ENCODE measurements at regions not wholly inside any gene's neighbourhood (a gene's known extent, or its start where the extent isn't known, plus 50 kb on each side); places are given as distances from the start of the nearest gene placed in this dataset.

GRCh38 chr7:98728555-98728954 is 111.5 kb downstream of the NPTX2 start:
- Mint-ChIP-seq H3K27ac (no peak overlapping the region), H3K9me3 (peaks cover 9% of the 10 kb centered on the region)
- H3K36me3 ChIP-seq (ENCODE audit: insufficient read depth): no peaks in the 10 kb centered on the region

More at GRCh38 chr7:98728555-98728954, 111.5 kb downstream of the NPTX2 start:
- ATAC-seq (no peak), DNase-seq (ENCODE audit: low spot score) (peak; percentile 18)
- Histone ChIP-seq H3F3A (replicated peaks; ENCODE audit: low read depth) (no peaks in the 10 kb centered on the region), H3K27me3 (ENCODE audit: insufficient read depth) (no peaks in the 10 kb centered on the region), H3K27ac (ENCODE audit: low read depth) (no peak overlapping the region), H4K20me1 (replicated peaks; ENCODE audit: insufficient read depth) (no peaks in the 10 kb centered on the region), H3K4me2 (peak overlapping the region; percentile 70), H2AFZ (peak overlapping the region; percentile 8), H3K79me2 (replicated peaks; ENCODE audit: insufficient read depth) (no peaks in the 10 kb centered on the region), H3K4me1 (ENCODE audit: insufficient read depth) (peaks cover 22% of the 10 kb centered on the region), H3K4me3 (no peak overlapping the region), H3K9me2 (ENCODE audit: insufficient read depth) (no peaks in the 10 kb centered on the region)
- TF ChIP-seq ZNF331 (CRISPR knock-in tag; IDR thresholded peaks at IDR 0.05; ENCODE audit: low read depth): no peak
- TF ChIP-seq JUNB (IDR thresholded peaks at IDR 0.05; ENCODE audit: unreplicated experiment): no peak
- TF ChIP-seq ZNF462 (CRISPR knock-in tag; IDR thresholded peaks at IDR 0.05): no peak
- no peak for TF ChIP-seq POLR2AphosphoS5 (IDR thresholded peaks at IDR 0.05; ENCODE audit: low read depth)
- TF ChIP-seq CTCF (conservative IDR thresholded peaks at IDR 0.05; ENCODE audit: low read depth in 2 of 2): no peak
- TF ChIP-seq NANOG (IDR thresholded peaks at IDR 0.05; ENCODE audit: borderline replicate concordance): no peak
- TF ChIP-seq STAT1 (IDR thresholded peaks at IDR 0.05; ENCODE audit: unreplicated experiment): no peak
- no peak for TF ChIP-seq REST (IDR thresholded peaks at IDR 0.05; ENCODE audit: unreplicated experiment)
- TF ChIP-seq EZH2phosphoT487 (IDR thresholded peaks at IDR 0.05; ENCODE audit: unreplicated experiment): no peak
- TF ChIP-seq ETS1 (IDR thresholded peaks at IDR 0.05): no peak
- Mint-ChIP-seq H3K4me3 (no peak overlapping the region), H3K36me3 (ENCODE audit: low read depth) (peaks cover 7% of the 10 kb centered on the region; the same call in 2 of the 3 replicates), H3K4me1 (peaks cover 25% of the 10 kb centered on the region), H3K27me3 (ENCODE audit: insufficient read depth, low read depth, poor library complexity) (peaks cover 14% of the 10 kb centered on the region)
